CD14-positive monocyte (primary cell): ENCODE measurements at regions not wholly inside any gene's neighbourhood (a gene's known extent, or its start where the extent isn't known, plus 50 kb on each side); places are given as distances from the start of the nearest gene placed in this dataset.

Experiments used
- DNase-seq, 3 donors: peaks; one replicate each; pipeline ENCODE4 v3.0.0-alpha.2; 2011 to 2022
- H2AFZ ChIP-seq: 2 replicates; pipeline ENCODE4 v1.6.0; 2012; ENCODE audit warnings: mild to moderate bottlenecking, low read depth, low read length, inconsistent platforms; ENCODE audit not compliant: insufficient read depth, poor library complexity, severe bottlenecking
- H3K27ac ChIP-seq, 2 donors: 1 replicate in 1 of 2; 2 replicates in 1 of 2; pipeline ENCODE4 v1.5.1; 2012 to 2013; ENCODE audit warnings: low read length in 2 of 2, control low read depth in 1 of 2, inconsistent platforms in 1 of 2, low read depth in 1 of 2, mild to moderate bottlenecking in 1 of 2
- H3K27me3 ChIP-seq, 2 donors: one replicate each; pipeline versions ENCODE4 v1.6.0 to v1.6.1; 2011 to 2013; ENCODE audit warnings: low read length in 2 of 2; ENCODE audit not compliant: control insufficient read depth in 2 of 2, insufficient read depth in 2 of 2
- H3K36me3 ChIP-seq, 2 donors: replicated peaks in 1 of 2; 1 replicate in 1 of 2; 2 replicates in 1 of 2; pipeline versions ENCODE4 v1.5.1 to v1.6.1; 2012 to 2013; ENCODE audit warnings: low read length in 2 of 2, control low read depth in 1 of 2, inconsistent platforms in 1 of 2, mild to moderate bottlenecking in 1 of 2; ENCODE audit not compliant: insufficient read depth in 2 of 2, control insufficient read depth in 1 of 2
- H3K4me1 ChIP-seq, 2 donors: 1 replicate in 1 of 2; 2 replicates in 1 of 2; pipeline versions ENCODE4 v1.5.1 to v1.6.1; 2012 to 2013; ENCODE audit warnings: low read length in 2 of 2, control low read depth in 1 of 2, inconsistent platforms in 1 of 2, mild to moderate bottlenecking in 1 of 2, moderate library complexity in 1 of 2; ENCODE audit not compliant: insufficient read depth in 2 of 2, control insufficient read depth in 1 of 2
- H3K4me2 ChIP-seq: replicated peaks from 2 replicates; pipeline ENCODE3; 2012; ENCODE audit warnings: low read length, moderate library complexity, mild to moderate bottlenecking; ENCODE audit not compliant: poor library complexity, severe bottlenecking; ENCODE audit errors: extremely low read depth
- H3K4me3 ChIP-seq, 3 experiments: fragments of 200-600 bp in 1 of 3; sonication (generic) in 1 of 3; replicated peaks in 1 of 3; 1 replicate in 2 of 3; 2 replicates in 1 of 3; pipeline ENCODE4 v1.5.1; 2011 to 2013; ENCODE audit warnings: low read length in 3 of 3, mild to moderate bottlenecking in 3 of 3, control low read depth in 2 of 3, low read depth in 2 of 3, inconsistent platforms in 1 of 3, moderate library complexity in 1 of 3
- H3K79me2 ChIP-seq: 2 replicates; pipeline ENCODE4 v1.6.0; 2012; ENCODE audit warnings: mild to moderate bottlenecking, control low read depth, inconsistent platforms, low read length, moderate library complexity; ENCODE audit not compliant: insufficient read depth
- H3K9ac ChIP-seq: 2 replicates; pipeline ENCODE4 v1.6.0; 2017; ENCODE audit warnings: low read length, mild to moderate bottlenecking; ENCODE audit not compliant: insufficient read depth, poor library complexity, severe bottlenecking
- H3K9me3 ChIP-seq, 2 donors: replicated peaks in 1 of 2; 1 replicate in 1 of 2; 2 replicates in 1 of 2; pipeline versions ENCODE4 v1.5.1 to v1.6.1; 2012 to 2013; ENCODE audit warnings: low read length in 2 of 2, control low read depth in 1 of 2; ENCODE audit not compliant: control insufficient read depth in 1 of 2, insufficient read depth in 1 of 2
- H4K20me1 ChIP-seq: 2 replicates; pipeline ENCODE4 v1.6.0; 2012; ENCODE audit warnings: mild to moderate bottlenecking, low read length, control low read depth, moderate library complexity; ENCODE audit not compliant: insufficient read depth
- H3K27ac Mint-ChIP-seq, 7 donors: one replicate each; pipeline ENCODE4 v1.8.0; 2020; ENCODE audit warnings: mild to moderate bottlenecking in 7 of 7, mixed read lengths in 7 of 7, moderate library complexity in 6 of 7, inconsistent platforms in 2 of 7
- H3K27me3 Mint-ChIP-seq, 3 donors: one replicate each; pipeline ENCODE4 v1.8.0; 2021 to 2022; ENCODE audit warnings: low read depth in 3 of 3, mild to moderate bottlenecking in 3 of 3, mixed read lengths in 3 of 3, moderate library complexity in 3 of 3, inconsistent platforms in 1 of 3
- H3K36me3 Mint-ChIP-seq, 2 donors: one replicate each; pipeline ENCODE4 v1.8.0; 2020; ENCODE audit warnings: mixed read lengths in 2 of 2, inconsistent platforms in 1 of 2, mild to moderate bottlenecking in 1 of 2
- H3K4me1 Mint-ChIP-seq: one replicate; pipeline ENCODE4 v1.8.0; 2020; ENCODE audit warnings: mild to moderate bottlenecking, mixed read lengths
- H3K4me3 Mint-ChIP-seq, 2 donors: one replicate each; pipeline ENCODE4 v1.8.0; 2020; ENCODE audit warnings: mild to moderate bottlenecking in 2 of 2, mixed read lengths in 2 of 2, moderate library complexity in 1 of 2
- H3K9me3 Mint-ChIP-seq, 7 donors: one replicate each; pipeline ENCODE4 v1.8.0; 2020 to 2022; ENCODE audit warnings: mixed read lengths in 7 of 7, mild to moderate bottlenecking in 6 of 7, moderate library complexity in 6 of 7, inconsistent platforms in 2 of 7
- WGBS: methylation state at CpG from one replicate; pipeline ENCODE4 v1.1.5; 2013; ENCODE audit warnings: missing lambda C conversion rate; ENCODE audit not compliant: insufficient coverage; 5-methylcytosine and 5-hydroxymethylcytosine counted together
- intact Hi-C, 2 donors: fragments of 100-400 bp; cut with micrococcal nuclease; formaldehyde crosslinking; loops; one replicate each; pipeline versions ENCODE4 v1.15.0 to v1.15.1; 2023
- TF ChIP-seq, protein P1 (sequence below): fragments of 200-600 bp; IDR thresholded peaks from one replicate; pipeline ENCODE4 v1.8.0; 2022; ENCODE audit warnings: antibody characterized with exemption, mild to moderate bottlenecking

GRCh38 chr16:6144463-6144862, 1046.9 kb upstream of the EEF2KMT start:
- H3K4me3 ChIP-seq = no peak overlapping the region
- intact Hi-C loops = no loop called here
- H3K27ac Mint-ChIP-seq = no peak overlapping the region

DNA sequence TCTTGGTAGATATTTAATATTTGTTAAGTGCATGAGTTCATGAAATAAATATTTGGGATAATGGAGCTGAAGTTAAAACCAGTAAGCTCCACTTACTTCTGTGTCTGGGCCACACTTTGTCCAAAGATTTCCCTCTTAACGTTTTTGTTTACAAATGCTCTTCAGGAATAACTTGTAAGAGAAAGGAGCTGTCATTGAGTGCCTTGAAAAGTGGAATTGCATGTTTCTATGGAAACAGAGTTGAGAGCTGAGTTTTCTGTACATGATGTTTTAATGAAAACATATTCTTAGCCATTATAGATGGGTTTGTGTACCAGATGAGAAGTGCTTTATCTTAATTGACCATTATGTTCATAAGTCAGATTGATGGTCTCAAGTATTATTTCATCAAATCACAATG, 1045.4 kb upstream of the EEF2KMT start:
- H3K36me3 Mint-ChIP-seq = no peaks in the 10 kb centered on the region
- TF ChIP-seq, protein P1, sequence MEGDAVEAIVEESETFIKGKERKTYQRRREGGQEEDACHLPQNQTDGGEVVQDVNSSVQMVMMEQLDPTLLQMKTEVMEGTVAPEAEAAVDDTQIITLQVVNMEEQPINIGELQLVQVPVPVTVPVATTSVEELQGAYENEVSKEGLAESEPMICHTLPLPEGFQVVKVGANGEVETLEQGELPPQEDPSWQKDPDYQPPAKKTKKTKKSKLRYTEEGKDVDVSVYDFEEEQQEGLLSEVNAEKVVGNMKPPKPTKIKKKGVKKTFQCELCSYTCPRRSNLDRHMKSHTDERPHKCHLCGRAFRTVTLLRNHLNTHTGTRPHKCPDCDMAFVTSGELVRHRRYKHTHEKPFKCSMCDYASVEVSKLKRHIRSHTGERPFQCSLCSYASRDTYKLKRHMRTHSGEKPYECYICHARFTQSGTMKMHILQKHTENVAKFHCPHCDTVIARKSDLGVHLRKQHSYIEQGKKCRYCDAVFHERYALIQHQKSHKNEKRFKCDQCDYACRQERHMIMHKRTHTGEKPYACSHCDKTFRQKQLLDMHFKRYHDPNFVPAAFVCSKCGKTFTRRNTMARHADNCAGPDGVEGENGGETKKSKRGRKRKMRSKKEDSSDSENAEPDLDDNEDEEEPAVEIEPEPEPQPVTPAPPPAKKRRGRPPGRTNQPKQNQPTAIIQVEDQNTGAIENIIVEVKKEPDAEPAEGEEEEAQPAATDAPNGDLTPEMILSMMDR = no peak
- no peak overlapping the region for H3K4me3 Mint-ChIP-seq

More at GRCh38 chr16:6144463-6144862, 1046.9 kb upstream of the EEF2KMT start:
- Histone ChIP-seq H3K4me1 (no peaks in the 10 kb centered on the region), H3K27ac (no peak overlapping the region), H3K36me3 (no peaks in the 10 kb centered on the region), H2AFZ (no peak overlapping the region), H3K79me2 (no peaks in the 10 kb centered on the region), H3K9me3 (peaks cover 13 to 14% of the 10 kb centered on the region in 2 donors), H4K20me1 (no peaks in the 10 kb centered on the region), H3K27me3 (no peaks in the 10 kb centered on the region), H3K4me2 (no peak overlapping the region), H3K9ac (no peak overlapping the region)
- DNase-seq = no peak
- TF ChIP-seq, protein P1 = no peak
- WGBS = 75% methylated on average over 1 of the region's 4 CpGs
- H3K9me3 Mint-ChIP-seq = peaks cover 4 to 17% (median 14%) of the 10 kb centered on the region in 7 donors
- no peaks in the 10 kb centered on the region for H3K4me1 Mint-ChIP-seq
- H3K27me3 Mint-ChIP-seq = peaks cover 0 to 2% (median 0%) of the 10 kb centered on the region in 3 donors
- H3K36me3 Mint-ChIP-seq = no peaks in the 10 kb centered on the region
- H3K4me3 Mint-ChIP-seq = no peak overlapping the region

More for the DNA sequence above, 1045.4 kb upstream of the EEF2KMT start:
- no peak overlapping the region for H3K9ac ChIP-seq
- H2AFZ ChIP-seq = no peak overlapping the region
- no peaks in the 10 kb centered on the region for H3K79me2 ChIP-seq
- no peaks in the 10 kb centered on the region for H3K4me1 Mint-ChIP-seq
- no peaks in the 10 kb centered on the region for H4K20me1 ChIP-seq
- H3K27ac ChIP-seq = no peak overlapping the region
- peaks cover 5 to 19% (median 13%) of the 10 kb centered on the region in 7 donors for H3K9me3 Mint-ChIP-seq
- H3K4me1 ChIP-seq = no peaks in the 10 kb centered on the region
- H3K4me2 ChIP-seq = no peak overlapping the region
- H3K27me3 Mint-ChIP-seq = no peaks in the 10 kb centered on the region
- H3K9me3 ChIP-seq = peaks cover 13 to 14% of the 10 kb centered on the region in 2 donors
- no peak overlapping the region for H3K27ac Mint-ChIP-seq
- DNase-seq = no peak
- no peaks in the 10 kb centered on the region for H3K36me3 ChIP-seq
- H3K27me3 ChIP-seq = no peaks in the 10 kb centered on the region
- H3K4me3 ChIP-seq = no peak overlapping the region
- intact Hi-C loops = no loop called here
- no CpG with 5 or more reads among the region's 1 CpG for WGBS
